NCI-H446 (cell line): ENCODE measurements at regions not wholly inside any gene's neighbourhood (a gene's known extent, or its start where the extent isn't known, plus 50 kb on each side); places are given as distances from the start of the nearest gene placed in this dataset.

ENCODE experiments used
- DNase-seq, 2 experiments: peaks; one replicate each; lab custom pipeline; 2025; lab: John Stamatoyannopoulos, UW

DNA sequence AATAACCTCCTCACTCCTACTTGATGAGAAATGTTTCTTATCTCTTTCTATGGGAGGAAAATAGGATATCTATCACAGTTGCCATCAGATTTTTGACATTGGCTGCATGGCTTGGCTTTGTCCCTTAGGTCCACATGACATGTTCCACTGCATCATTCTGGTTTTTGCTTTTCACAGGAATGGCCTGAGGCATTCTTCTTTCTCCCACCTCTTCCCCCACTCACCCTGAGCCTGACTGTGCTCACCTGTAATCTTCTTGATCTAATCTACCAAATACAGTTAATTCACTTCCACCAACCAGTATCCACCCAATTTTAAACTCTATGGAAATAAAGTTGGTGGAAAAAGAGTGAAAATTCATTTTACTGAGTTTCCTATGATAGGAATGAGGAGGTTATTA, 763.5 kb upstream of the CELF4 start:
- DNase-seq, result no peak

DNA sequence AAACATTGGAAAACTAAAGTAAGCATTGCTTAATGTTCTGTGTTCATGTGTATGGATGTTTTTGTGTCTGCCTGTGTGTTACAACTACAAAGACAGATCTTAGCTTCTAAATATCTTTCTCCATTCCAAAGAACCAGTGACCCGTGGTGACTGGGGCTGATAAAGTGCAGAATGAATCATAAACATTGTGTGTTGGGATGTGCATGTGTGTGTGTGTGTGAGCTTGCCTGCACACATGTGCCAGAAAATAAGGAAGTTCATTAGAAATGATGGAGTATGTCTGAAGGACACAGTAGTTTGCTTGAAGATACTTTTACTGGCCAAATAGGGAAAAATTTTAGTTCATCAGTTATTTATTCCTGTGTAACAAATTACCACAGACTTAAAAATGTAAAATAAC, 756.6 kb upstream of the CELF4 start:
- no peak for DNase-seq

DNA sequence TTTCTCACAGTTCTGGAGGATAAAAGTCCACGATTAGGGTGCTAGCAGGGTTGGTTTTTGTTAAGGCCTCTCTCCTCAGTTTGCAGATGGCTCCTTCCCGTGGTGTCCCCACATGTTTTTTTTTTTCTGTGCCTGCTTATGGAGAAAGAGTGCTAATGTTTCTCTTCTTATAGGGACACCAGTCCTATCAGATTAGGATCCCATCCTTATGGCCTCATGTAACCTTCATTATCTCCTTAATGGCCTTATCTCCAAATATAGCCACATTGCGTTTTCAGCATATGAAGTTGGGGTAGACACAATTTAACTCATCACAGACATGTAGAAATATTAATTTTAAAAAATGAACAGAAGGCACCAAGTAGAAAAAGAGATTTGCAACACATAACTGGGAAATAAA, 755.7 kb upstream of the CELF4 start:
- DNase-seq, result no peak

DNA sequence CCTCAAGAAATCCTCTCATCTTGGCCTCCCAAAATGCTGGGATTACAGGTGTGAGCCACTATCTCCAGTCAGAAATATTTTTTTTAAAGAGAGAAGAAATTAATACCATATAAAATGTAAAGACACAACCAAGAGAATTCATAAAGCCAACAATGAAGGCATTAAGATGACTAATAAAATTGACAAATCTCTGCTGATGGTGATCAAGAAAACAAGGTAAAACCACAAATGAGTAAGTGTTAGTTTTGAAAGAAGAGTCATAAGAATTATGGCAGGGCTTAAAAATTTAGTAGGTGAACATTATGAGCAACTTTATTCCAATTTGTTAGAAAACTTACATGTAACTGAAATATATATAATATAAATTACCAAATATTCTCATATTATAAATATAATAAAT, 752.8 kb upstream of the CELF4 start:
- no peak for DNase-seq

DNA sequence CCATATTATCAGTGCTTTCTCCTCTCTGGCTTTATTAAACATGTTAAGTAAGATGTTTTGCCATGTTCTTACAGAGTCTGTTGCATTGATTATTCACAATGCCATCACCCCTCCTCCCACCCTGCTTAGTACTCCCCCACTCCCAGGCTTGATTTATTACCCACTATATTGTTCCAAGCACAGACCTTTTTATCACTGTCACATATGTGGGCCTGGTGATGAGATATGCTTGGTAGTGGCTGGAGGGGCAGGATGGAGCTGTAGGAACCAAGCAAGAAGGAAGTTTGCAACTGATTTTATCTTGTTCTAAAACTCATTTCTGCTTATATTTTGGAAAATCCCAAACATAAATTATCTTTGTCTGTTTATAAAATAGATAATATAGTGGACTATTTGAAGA, 748.2 kb upstream of the CELF4 start:
- DNase-seq, result no peak

DNA sequence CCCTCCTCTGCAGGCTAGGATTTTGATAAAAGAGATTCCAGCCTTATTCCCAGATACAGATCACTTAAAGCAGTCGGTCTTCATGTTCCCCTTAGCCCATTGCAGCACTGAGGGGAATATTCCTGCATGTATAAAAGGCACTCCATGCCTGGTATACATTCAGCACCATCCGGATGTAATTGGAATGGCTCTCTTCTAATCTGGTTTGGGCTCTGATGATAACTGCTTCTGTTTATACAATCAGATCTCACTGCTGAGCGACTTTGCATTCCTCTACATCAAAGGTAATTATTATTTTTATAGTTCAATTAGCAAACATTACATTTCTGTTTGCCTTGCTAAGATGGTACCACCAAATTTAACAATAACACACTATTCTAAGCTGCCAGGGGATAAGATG, 746.9 kb upstream of the CELF4 start:
- no peak for DNase-seq

DNA sequence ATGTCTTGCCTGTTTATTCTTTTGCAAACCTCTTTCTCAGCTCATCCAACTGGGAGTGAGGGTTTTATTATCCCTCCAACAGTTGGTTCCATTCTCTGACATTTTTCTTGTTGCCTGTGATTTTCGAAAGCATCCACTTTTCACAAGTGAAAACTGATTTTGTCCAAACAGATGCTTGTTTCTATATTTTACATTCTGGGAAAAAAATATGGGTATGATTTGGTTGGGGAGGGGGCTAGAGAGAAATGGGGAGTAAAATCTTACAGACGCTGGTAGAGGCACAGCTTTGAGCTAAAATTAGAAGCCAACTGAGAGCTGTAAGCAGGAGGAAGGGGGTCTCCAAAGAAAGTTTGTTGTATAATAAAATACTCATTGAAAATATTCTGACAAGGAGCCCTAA, 745.3 kb upstream of the CELF4 start:
- DNase-seq, result no peak

DNA sequence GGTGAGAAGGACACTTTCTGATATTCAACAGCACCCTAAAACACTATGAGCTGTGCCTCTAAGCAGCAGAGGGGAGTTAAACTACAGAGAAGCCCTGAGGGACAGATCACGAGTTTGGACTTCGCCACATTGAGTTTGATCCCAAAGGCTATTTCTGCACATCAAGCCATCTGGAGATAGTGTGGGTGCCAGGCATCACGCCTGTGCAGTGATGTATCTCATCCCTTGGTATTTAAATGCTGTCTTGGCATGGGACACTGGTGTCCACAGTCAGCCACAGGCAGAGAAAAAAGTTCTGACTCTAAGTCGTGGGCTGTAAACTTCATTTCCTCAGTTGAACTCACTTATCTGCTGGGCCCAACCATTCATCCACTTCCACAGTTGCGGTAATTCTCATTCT, 742.3 kb upstream of the CELF4 start:
- peak in 1 of 2 experiments; percentile 67 for DNase-seq

DNA sequence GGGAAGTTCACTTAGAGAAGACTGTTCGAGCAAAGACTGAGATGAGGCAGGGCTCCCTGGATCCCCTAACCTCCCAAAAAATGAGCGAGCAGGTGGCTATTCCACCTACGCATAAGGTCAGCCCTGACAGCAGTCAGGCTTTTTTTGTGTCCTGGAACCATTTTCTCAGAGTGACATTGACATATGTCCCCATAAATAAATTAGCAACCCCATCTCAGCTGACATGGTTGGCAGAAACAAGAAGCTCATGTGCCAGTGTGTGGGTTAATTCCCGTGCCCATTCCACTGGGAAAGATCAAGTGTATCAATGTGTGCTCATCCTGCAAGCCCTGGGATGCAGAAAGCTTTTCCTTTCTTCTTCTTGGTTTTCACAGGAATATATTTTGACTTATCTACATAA, 740.4 kb upstream of the CELF4 start:
- DNase-seq, result no peak

DNA sequence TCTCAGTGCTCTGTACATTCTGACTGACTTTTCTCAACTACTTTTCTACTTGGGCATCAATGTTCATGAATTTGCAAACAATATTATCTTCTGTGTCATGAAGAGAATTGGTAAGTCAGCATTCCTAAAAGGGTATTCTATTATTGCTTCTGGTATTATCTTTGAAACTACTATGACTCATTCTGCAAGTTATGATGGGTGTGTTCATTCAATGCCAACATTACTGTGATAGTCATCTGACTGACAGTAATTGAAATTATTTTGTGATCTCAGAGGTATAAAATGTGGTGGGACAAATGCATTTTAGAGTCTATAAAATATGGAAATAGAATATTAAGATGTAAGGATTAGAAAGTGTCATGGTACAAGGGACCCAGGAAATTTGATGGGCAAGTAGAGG, 736.0 kb upstream of the CELF4 start:
- DNase-seq, result no peak

DNA sequence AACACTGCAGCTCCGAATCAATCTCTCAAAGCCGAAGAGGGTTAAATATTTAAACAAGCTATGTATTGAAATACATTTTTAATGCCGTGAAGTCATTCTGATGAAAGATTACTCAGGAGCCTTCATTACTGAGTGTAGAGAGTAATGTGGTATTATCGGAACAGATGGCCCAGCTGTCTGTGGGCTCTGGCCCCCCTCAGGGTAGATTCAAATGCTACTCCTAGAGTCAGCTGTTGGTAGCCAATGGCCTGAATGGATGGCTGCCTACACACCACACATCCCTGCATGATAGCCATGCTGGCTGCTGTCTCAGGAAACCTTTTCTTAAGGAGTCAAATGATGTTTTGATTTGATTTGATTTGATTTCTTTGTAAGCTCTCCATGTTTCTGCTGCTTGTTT, 732.3 kb upstream of the CELF4 start:
- peak; percentile 56 to 81 for DNase-seq

DNA sequence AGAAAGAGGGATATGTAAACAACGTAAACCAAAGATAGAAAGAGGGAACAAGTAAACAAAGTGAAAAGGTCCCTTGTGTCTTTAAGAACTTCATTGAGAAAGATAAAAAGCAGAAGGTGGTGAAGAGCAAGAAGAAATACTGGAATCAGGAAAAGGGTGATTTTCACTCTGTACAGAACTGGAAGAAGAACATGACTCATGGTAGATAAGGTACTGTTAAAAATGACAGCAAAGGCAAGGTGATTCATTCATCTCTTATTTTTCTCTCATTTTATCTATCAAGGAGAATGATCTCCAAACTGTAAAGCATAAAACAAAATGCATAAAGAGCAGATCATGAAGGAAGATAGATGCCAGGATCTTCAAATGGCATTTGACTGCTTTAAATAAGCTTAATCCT, 724.6 kb upstream of the CELF4 start:
- no peak for DNase-seq

DNA sequence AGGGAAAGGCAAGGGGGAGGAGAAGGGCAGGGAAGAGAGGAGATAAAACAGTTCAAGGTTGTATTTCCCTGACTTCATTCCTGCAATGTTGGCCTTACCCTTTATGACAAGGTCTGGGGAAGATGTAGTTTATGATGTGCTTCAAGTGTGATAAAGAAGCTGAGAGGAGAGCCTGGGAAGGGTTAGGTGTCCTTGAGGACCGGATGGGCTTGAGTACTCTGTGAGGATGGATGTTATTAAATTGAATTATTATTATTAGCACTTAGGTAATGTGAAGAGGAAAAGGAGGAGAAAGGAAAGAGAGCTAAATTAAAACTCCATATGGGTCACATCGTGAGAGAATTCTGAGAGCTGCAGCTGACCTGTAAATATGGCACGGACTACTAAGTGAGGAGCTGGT, 719.4 kb upstream of the CELF4 start:
- no peak for DNase-seq

DNA sequence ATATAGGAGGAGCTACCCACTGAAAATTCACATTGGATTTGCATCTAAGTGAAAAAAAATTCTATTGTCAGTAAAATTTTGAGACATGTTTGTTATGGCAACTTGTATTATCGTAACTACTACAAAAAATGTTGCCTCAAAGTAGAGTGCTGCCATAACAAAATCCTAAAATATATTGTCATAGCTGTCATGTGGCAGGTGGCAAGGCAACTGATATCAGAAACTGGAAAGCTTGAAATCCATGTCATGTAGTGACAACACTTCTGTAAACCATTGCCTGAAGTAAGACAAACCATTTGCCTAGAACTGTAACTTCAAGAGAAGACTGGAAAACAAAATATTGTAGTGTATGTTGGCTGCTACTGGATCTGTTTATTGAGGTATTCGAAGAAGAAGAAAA, 697.5 kb upstream of the CELF4 start:
- no peak for DNase-seq

DNA sequence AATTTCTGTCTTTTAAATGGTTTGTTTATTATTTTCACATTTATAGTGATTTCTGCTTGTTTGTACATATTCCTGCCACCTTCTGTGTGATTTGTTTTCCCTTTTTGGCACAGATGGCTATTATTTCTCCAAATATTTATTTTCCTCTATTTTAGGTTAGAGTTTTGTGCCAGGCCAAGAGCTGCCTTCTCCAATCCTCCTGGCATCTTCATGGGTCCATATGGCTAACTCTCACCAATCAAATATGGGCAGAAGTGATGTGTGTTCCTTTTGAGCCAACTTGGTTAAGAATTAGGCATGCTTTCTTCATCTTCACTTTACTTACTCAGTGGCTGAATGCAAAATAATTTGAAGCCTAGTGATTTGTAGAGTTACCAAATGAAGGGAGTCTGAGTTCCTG, 697.1 kb upstream of the CELF4 start:
- DNase-seq, result peak; percentile 41 to 79

DNA sequence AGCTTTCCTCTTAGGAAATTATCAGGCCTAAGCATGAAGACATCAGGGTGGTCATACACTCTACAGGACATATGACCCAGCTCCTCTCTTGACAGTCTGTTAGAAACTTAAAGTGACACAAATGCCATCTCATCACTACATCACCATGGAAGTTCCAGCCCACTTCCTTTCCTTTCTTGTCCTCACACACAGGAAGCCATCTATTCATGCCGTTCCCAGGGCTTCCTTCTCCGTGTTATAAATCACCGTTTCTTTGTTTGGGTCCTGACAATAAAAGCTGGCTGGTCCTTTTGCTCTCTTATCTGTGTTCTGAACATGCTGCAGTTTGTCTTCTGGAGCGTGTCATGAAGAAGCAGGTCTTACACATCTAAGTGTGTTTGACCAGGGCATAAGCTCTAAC, 692.1 kb upstream of the CELF4 start:
- DNase-seq, result no peak

DNA sequence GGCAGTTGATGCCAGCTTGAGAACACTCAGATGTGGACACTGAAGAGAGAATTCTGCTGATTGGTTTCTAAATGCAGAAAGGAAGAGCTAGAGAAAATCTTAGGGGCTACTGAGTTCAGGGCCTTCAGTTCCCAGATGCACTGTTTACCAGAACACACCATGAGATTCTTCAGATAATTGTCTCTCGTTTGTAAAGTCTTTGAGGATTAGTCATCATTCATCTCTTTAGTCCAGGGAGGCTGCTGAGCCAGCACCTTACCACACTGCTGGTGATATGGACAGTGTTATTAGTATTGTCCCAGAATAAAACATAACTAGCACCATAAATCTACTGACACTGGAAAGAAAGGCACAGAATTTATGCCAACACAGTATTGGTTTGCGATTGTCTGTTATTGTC, 690.8 kb upstream of the CELF4 start:
- DNase-seq, result peak in 1 of 2 experiments; percentile 7

DNA sequence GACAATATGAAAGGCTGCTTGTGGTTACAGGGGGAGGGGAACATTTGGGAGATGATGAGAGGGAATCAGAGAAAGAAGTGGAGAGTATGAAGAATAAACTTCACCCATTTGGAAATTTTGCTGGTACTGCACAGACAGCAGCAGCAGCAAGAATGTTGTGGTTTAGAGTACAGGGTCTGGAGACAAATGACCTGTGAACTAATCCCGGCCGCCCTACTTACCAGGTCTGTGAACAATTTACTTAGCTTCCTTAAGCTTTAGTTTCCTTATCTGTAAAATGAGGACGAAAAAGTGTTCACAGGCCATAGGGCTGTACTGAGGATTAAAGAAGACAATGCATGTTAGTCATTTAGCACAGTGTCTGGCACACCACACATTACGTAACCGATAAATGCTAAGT, 685.4 kb upstream of the CELF4 start:
- DNase-seq, result no peak

DNA sequence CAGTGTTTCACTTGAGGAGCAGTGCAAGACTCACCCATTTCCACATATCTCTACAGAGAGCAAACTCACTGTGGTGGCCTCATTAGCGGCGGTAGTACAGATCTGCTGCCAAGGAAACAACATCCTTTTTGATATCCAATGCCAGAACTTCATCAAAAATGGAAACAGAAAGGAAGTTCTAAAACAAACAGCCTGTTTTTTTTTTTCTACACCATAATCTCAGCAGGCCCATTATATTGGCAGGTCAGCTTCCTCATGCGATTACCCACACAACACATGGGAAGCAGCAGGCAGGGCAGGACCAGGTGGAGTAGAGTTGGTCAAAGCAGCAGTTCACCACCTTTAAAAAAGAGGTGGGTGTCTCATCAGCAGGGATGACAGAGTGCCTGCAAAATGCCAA, 678.9 kb upstream of the CELF4 start:
- no peak for DNase-seq

DNA sequence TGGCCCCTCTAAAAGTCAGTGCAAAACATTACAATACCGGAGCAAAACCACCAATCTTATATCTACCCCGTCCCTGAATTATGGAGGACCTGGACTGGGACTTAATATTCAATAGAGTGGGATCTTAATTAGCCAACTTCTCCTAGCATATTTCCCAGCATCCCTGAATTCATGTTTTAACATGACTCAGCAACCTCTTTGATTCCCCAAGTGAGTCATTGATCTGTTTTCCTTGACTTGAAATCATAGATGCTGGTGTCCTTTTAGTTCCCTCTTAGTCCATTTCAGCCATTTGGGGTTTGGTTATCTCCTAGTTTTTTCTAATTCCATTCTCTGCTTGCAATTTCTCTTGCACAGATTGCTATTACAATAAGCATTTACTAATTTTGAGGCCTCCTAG, 677.7 kb upstream of the CELF4 start:
- no peak for DNase-seq

DNA sequence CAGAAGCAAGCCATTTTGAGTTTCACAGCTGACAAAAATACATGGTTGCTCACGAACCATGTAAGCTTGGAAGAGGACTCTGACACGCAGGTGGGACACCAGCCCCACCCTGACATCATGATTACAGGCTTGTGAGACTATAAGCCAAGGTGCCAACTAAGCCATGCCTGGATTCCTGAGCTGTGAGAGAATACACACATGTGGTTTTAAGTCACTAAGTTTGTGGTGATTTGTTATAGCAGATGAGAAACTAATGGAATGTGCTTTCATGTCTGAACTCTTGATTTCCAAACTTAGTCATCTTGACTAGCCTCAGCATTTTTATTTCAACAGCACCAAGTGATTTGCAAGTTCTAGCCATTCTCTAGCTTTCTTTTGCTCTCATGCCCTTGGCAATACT, 676.1 kb upstream of the CELF4 start:
- DNase-seq, result no peak

DNA sequence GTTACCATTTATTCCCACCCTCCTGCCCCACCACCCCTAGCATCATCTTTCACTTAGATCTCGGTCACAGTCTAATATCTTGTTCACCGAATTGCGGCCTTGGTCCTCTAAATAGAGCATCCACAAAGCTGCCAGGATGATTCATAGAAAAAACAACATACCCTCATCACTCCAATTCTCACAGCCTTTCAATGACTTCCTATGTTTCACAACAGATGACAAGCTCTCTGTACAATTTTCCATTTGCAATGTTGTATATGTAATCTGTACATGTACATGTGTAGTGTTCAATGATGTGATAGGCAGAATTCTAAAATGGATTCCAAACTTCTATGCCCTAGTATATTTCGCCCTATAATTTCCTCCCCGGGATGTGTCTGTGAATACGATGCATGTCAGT, 675.6 kb upstream of the CELF4 start:
- no peak for DNase-seq

DNA sequence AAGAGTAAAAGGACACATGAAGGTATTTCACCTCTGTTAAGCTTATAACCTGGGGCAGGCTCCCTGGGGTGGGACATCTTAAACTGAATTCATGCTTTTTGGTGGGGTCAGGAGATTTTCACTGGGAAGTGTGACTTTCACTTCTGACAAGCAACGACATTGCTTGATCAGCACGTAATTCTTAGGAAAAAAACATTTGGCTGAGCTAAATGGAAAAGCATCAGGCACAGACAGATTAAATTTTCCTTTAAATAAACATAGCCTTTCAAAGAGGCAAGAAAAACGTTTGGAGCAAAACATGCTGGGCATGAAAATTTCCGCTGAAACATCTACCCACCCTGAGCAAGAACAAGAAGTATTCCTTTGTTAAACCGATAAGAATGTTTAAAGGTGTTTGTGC, 674.0 kb upstream of the CELF4 start:
- no peak for DNase-seq

DNA sequence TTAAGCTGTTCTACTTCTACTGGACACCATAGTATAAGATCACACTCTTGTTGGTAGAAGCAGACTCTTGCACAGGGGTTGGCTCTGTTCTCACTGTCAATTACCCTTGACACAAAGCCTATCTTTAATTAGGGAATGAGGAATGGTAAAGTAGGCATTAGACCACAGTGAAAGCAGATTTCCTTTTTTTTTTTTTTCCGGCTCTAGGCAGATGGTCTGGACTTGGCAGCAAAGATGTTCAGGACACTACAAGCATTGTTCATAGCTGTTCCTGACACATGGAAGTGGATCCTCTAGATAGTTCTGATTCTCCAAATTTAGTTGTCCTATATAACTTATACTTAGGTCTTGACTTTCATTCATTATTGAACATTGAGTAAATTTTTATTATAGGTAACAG, 672.2 kb upstream of the CELF4 start:
- peak in 1 of 2 experiments; percentile 1 for DNase-seq

DNA sequence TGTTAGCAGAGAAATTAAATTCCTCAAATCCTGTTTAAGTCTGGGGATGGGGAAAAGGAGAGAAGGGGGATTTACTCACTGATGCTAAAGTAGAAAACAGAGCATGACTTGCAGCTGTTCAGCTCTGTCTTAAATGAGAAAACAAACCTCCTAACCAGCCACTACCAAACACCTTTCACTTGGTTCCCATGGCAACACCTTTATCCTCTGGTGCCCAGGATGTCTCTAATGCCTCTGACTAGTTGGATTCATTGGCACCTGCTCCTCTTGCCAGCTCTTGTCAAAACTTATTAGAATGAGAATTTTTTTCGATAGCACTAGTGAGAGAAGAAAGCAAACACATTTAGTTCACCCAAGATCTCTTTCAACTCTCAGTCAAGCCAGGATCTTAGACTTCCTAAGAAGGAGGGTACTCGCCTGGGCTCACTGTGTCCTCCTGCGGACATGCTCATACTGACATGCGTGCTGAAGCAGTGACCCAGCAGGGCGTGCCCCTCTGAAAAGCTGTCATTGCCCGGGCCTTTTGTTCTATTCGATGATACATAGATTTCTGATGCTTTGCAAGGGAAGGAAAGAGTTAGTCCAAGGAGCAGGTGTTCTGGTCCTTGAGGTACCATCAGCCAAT, 656.0 kb upstream of the CELF4 start:
- no peak for DNase-seq
